PC-3 (cell line): ENCODE measurements at regions not wholly inside any gene's neighbourhood (a gene's known extent, or its start where the extent isn't known, plus 50 kb on each side); places are given as distances from the start of the nearest gene placed in this dataset.

Source experiments
- ATAC-seq: fragments of 200-7000 bp; cut with Tn5 transposase; 2 replicates; pipeline ENCODE4 v1.9.1; 2020; ENCODE audit warnings: mild to moderate bottlenecking, moderate library complexity
- BruUV-seq: library from RNA; stranded (reverse); fragments of 400-500 nt; replicated peaks from 2 replicates; lab custom pipeline; 2021; lab: Mats Ljungman, UMichigan
- CTCF ChIA-PET: fragments of 300-600 bp; sonication (Branson Sonifier 250); formaldehyde crosslinking; loops from one replicate; lab custom pipeline; 2022; ENCODE audit warnings: antibody characterized with exemption; lab: Charles Lee
- POLR2A ChIA-PET: fragments of 300-600 bp; sonication (Branson Sonifier 250); formaldehyde crosslinking; loops from one replicate; lab custom pipeline; 2022; ENCODE audit warnings: antibody characterized with exemption; ENCODE audit not compliant: unreplicated experiment; lab: Charles Lee
- DNase-seq: peaks from one replicate; pipeline ENCODE4 v3.0.0-alpha.2; 2015
- H2AFZ ChIP-seq: fragments of 300-600 bp; sonication (generic); 2 replicates; pipeline ENCODE4 v1.6.0; 2016; ENCODE audit warnings: antibody characterized with exemption, low read length
- H3F3A ChIP-seq: fragments of 300-600 bp; sonication (generic); one replicate; pipeline ENCODE4 v1.6.0; 2017; ENCODE audit warnings: antibody characterized with exemption, low read length, control low read depth, mild to moderate bottlenecking; ENCODE audit not compliant: unreplicated experiment
- H3K27ac ChIP-seq: fragments of 300-600 bp; sonication (generic); 2 replicates; pipeline ENCODE4 v1.5.1; 2016; ENCODE audit warnings: mild to moderate bottlenecking, low read length
- H3K27me3 ChIP-seq: fragments of 300-600 bp; sonication (generic); 2 replicates; pipeline ENCODE4 v1.6.1; 2016; ENCODE audit warnings: low read length, mixed read lengths
- H3K36me3 ChIP-seq: fragments of 300-600 bp; sonication (generic); 2 replicates; pipeline ENCODE4 v1.6.1; 2016; ENCODE audit warnings: low read depth, mixed run types, low read length, mixed read lengths
- H3K4me1 ChIP-seq: fragments of 300-600 bp; sonication (generic); 2 replicates; pipeline ENCODE4 v1.5.1; 2016; ENCODE audit warnings: low read length; ENCODE audit not compliant: insufficient read depth
- H3K4me2 ChIP-seq: fragments of 300-600 bp; sonication (generic); 2 replicates; pipeline ENCODE4 v1.6.0; 2016; ENCODE audit warnings: low read length
- H3K4me3 ChIP-seq: fragments of 300-600 bp; sonication (generic); 2 replicates; pipeline ENCODE4 v1.5.1; 2016; ENCODE audit warnings: mild to moderate bottlenecking, low read length, mixed read lengths
- H3K79me2 ChIP-seq: fragments of 300-600 bp; sonication (generic); 2 replicates; pipeline ENCODE4 v1.6.1; 2017; ENCODE audit warnings: low read length, mixed read lengths
- H3K9ac ChIP-seq: fragments of 300-600 bp; sonication (generic); 2 replicates; pipeline ENCODE4 v1.6.0; 2016; ENCODE audit warnings: mild to moderate bottlenecking, low read length
- H3K9me2 ChIP-seq: fragments of 300-600 bp; sonication (generic); replicated peaks from 2 replicates; pipeline ENCODE4 v1.6.1; 2016; ENCODE audit warnings: mixed run types, low read length, mixed read lengths
- H3K9me3 ChIP-seq: fragments of 300-600 bp; sonication (generic); 2 replicates; pipeline ENCODE4 v1.6.1; 2016; ENCODE audit warnings: low read length, mixed read lengths
- H4K20me1 ChIP-seq: fragments of 300-600 bp; sonication (generic); 2 replicates; pipeline ENCODE4 v1.6.1; 2016; ENCODE audit warnings: low read length, mixed read lengths
- EZH2 ChIP-seq: fragments of 300-600 bp; sonication (generic); IDR thresholded peaks from one replicate; pipeline ENCODE4 v1.6.1; 2017; ENCODE audit warnings: antibody characterized with exemption, mild to moderate bottlenecking, low read length; ENCODE audit not compliant: unreplicated experiment
- EZH2phosphoT487 ChIP-seq: fragments of 300-600 bp; sonication (generic); IDR thresholded peaks from 2 replicates; pipeline ENCODE4 v1.6.1; 2018; ENCODE audit warnings: mild to moderate bottlenecking, antibody characterized with exemption, low read length, borderline replicate concordance
- intact Hi-C: fragments of 100-400 bp; cut with micrococcal nuclease; formaldehyde crosslinking; loops from 2 replicates; pipeline ENCODE4 v1.9.0; 2023
- TF ChIP-seq, protein P1 (sequence below): fragments of 300-600 bp; sonication (generic); conservative IDR thresholded peaks from 2 replicates; pipeline ENCODE4 v1.5.1; 2017; ENCODE audit warnings: antibody characterized with exemption, low read depth, mild to moderate bottlenecking, low read length

DNA sequence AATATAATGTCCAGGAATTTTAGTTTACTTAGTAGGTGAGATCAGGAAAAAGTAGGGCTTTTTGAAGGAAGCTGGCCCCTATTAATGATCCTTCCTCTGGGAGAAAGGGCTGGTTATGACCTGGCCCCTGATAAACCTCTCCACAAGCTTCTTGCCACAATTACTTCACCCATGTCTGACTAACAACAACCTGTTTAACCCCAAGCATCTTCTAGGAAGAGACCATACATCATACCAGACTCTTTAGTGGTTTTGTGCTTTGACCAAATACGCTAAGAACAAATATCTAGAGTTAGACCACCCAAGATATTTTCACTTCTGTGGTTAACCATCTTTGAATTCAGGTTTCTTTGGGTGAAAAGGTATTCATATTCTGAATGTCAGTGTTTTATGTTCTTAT is 174.0 kb upstream of the SLC27A6 start:
- no peaks in the 10 kb centered on the region for H3K4me1 ChIP-seq
- H3K9me2 ChIP-seq, result no peaks in the 10 kb centered on the region
- no peak overlapping the region for H3K4me3 ChIP-seq
- H3F3A ChIP-seq, result no peaks in the 10 kb centered on the region
- H3K4me2 ChIP-seq, result no peak overlapping the region
- H3K79me2 ChIP-seq, result no peaks in the 10 kb centered on the region
- ChIA-PET CTCF (no interaction called here), POLR2A (no interaction called here)
- no TSS peak for BruUV-seq
- no peak overlapping the region for H3K9ac ChIP-seq
- TF ChIP-seq EZH2phosphoT487 (no peak), EZH2 (no peak)
- TF ChIP-seq, protein P1, sequence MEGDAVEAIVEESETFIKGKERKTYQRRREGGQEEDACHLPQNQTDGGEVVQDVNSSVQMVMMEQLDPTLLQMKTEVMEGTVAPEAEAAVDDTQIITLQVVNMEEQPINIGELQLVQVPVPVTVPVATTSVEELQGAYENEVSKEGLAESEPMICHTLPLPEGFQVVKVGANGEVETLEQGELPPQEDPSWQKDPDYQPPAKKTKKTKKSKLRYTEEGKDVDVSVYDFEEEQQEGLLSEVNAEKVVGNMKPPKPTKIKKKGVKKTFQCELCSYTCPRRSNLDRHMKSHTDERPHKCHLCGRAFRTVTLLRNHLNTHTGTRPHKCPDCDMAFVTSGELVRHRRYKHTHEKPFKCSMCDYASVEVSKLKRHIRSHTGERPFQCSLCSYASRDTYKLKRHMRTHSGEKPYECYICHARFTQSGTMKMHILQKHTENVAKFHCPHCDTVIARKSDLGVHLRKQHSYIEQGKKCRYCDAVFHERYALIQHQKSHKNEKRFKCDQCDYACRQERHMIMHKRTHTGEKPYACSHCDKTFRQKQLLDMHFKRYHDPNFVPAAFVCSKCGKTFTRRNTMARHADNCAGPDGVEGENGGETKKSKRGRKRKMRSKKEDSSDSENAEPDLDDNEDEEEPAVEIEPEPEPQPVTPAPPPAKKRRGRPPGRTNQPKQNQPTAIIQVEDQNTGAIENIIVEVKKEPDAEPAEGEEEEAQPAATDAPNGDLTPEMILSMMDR, result no peak
- intact Hi-C loops, result no loop called here
- no peak overlapping the region for H3K27ac ChIP-seq
- H4K20me1 ChIP-seq, result no peaks in the 10 kb centered on the region
- no peak for ATAC-seq
- H3K27me3 ChIP-seq, result 0 out of 2 replicates have a peak, but pooled peaks cover 6% of the 10 kb centered on the region
- no peak overlapping the region for H2AFZ ChIP-seq
- DNase-seq, result no peak
- no peaks in the 10 kb centered on the region for H3K9me3 ChIP-seq
- H3K36me3 ChIP-seq, result no peaks in the 10 kb centered on the region

- H3K4me2 ChIP-seq, result no peak overlapping the region
- intact Hi-C loops, result no loop called here
- ChIA-PET POLR2A (no interaction called here), CTCF (no interaction called here)
- BruUV-seq, result no TSS peak
- DNase-seq (no peak), ATAC-seq (no peak)
- H2AFZ ChIP-seq, result no peak overlapping the region
- H3F3A ChIP-seq, result no peaks in the 10 kb centered on the region
- no peaks in the 10 kb centered on the region for H3K36me3 ChIP-seq
- no peaks in the 10 kb centered on the region for H3K9me2 ChIP-seq
- no peaks in the 10 kb centered on the region for H3K79me2 ChIP-seq
- TF ChIP-seq, protein P1, result no peak
- TF ChIP-seq EZH2 (no peak), EZH2phosphoT487 (no peak)
- no peak overlapping the region for H3K4me3 ChIP-seq
- no peaks in the 10 kb centered on the region for H4K20me1 ChIP-seq
- no peaks in the 10 kb centered on the region for H3K9me3 ChIP-seq
- H3K9ac ChIP-seq, result no peak overlapping the region
- H3K27ac ChIP-seq, result no peak overlapping the region
- no peaks in the 10 kb centered on the region for H3K4me1 ChIP-seq
- 0 out of 2 replicates have a peak, but pooled peaks cover 6% of the 10 kb centered on the region for H3K27me3 ChIP-seq
These were observed 168.8 kb upstream of the SLC27A6 start for GRCh38 chr5:128796506-128796905.

- intact Hi-C loops, result no loop called here
- H3K4me1 ChIP-seq, result no peaks in the 10 kb centered on the region
- CTCF ChIA-PET, result no interaction called here
- no peaks in the 10 kb centered on the region for H3K36me3 ChIP-seq
- no peak overlapping the region for H3K9ac ChIP-seq
- POLR2A ChIA-PET, result no interaction called here
- H3K9me2 ChIP-seq, result no peaks in the 10 kb centered on the region
- no peak overlapping the region for H3K4me2 ChIP-seq
- BruUV-seq, result no TSS peak
- no peak overlapping the region for H2AFZ ChIP-seq
- ATAC-seq (no peak), DNase-seq (no peak)
- H3K4me3 ChIP-seq, result no peak overlapping the region
- no peaks in the 10 kb centered on the region for H3K27me3 ChIP-seq
- no peaks in the 10 kb centered on the region for H4K20me1 ChIP-seq
- no peak overlapping the region for H3K27ac ChIP-seq
- TF ChIP-seq, protein P1, result no peak
- TF ChIP-seq EZH2phosphoT487 (no peak), EZH2 (no peak)
- H3K79me2 ChIP-seq, result no peaks in the 10 kb centered on the region
- no peaks in the 10 kb centered on the region for H3F3A ChIP-seq
- H3K9me3 ChIP-seq, result no peaks in the 10 kb centered on the region
These were observed 166.4 kb upstream of the SLC27A6 start for GRCh38 chr5:128798871-128799270.
